ENCODE measurements at regions not wholly inside any gene's neighbourhood (a gene's known extent, or its start where the extent isn't known, plus 50 kb on each side); places are given as distances from the start of the nearest gene placed in this dataset.

- H3K27me3 Mint-ChIP-seq, result peaks cover 7% of the 10 kb centered on the region
- peaks cover 3% of the 10 kb centered on the region for H3K36me3 Mint-ChIP-seq
- peak overlapping the region; percentile 88 for H3K27ac Mint-ChIP-seq
- no peak for DNase-seq (ENCODE audit: extremely low spot score, unreplicated experiment)
- TF ChIP-seq CTCF (conservative IDR thresholded peaks at IDR 0.05), result no peak
- peak overlapping the region; percentile 71 for H3K4me3 Mint-ChIP-seq
- no peaks in the 10 kb centered on the region for H3K9me3 Mint-ChIP-seq
- peaks cover 47% of the 10 kb centered on the region for H3K4me1 Mint-ChIP-seq (ENCODE audit: unreplicated experiment)
These were observed 204.6 kb upstream of the IL12A start for GRCh38 chr3:159783780-159784742.

GRCh38 chr3:159785273-159785708 lies 203.3 kb upstream of the IL12A start:
- H3K9me3 Mint-ChIP-seq, result no peaks in the 10 kb centered on the region
- no peak for DNase-seq (ENCODE audit: extremely low spot score, unreplicated experiment)
- peaks cover 4% of the 10 kb centered on the region for H3K36me3 Mint-ChIP-seq
- no peak for TF ChIP-seq CTCF (conservative IDR thresholded peaks at IDR 0.05)
- peaks cover 51% of the 10 kb centered on the region for H3K4me1 Mint-ChIP-seq (ENCODE audit: unreplicated experiment)
- peak overlapping the region; percentile 88 for H3K27ac Mint-ChIP-seq
- H3K27me3 Mint-ChIP-seq, result peaks cover 6% of the 10 kb centered on the region
- H3K4me3 Mint-ChIP-seq, result peak overlapping the region; percentile 38

- Mint-ChIP-seq H3K36me3 (peaks cover 4% of the 10 kb centered on the region), H3K27ac (peak overlapping the region; percentile 55), H3K4me1 (ENCODE audit: unreplicated experiment) (peaks cover 51% of the 10 kb centered on the region), H3K9me3 (no peaks in the 10 kb centered on the region), H3K27me3 (peaks cover 3% of the 10 kb centered on the region), H3K4me3 (no peak overlapping the region)
- no peak for DNase-seq (ENCODE audit: extremely low spot score, unreplicated experiment)
- no peak for TF ChIP-seq CTCF (conservative IDR thresholded peaks at IDR 0.05)
These were observed 202.0 kb upstream of the IL12A start for GRCh38 chr3:159786489-159787177.

DNA sequence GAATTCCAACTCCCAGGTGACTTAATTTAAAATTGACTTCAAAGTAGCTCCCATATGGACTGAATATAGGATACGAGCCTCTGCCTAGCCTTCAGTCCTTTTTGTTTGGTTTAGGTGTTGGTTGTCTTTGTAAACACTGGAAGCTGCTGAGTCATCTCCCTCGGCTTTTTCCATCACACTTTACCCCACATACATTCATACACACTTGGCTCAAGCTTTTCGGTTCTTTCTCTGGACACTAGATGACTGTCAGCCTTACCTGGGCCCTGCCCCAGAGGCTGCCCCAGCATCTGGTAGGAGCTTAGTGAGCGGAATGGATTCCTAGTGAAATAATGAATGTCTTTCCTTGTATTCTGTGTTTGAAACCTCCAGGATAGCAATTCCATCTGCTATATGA lies 201.5 kb upstream of the IL12A start:
- Mint-ChIP-seq H3K27me3 (peaks cover 3% of the 10 kb centered on the region), H3K9me3 (no peaks in the 10 kb centered on the region), H3K4me3 (no peak overlapping the region), H3K36me3 (peaks cover 4% of the 10 kb centered on the region), H3K27ac (peak overlapping the region; percentile 81), H3K4me1 (ENCODE audit: unreplicated experiment) (peaks cover 51% of the 10 kb centered on the region)
- TF ChIP-seq CTCF (conservative IDR thresholded peaks at IDR 0.05), result no peak
- DNase-seq (ENCODE audit: extremely low spot score, unreplicated experiment), result no peak

DNA sequence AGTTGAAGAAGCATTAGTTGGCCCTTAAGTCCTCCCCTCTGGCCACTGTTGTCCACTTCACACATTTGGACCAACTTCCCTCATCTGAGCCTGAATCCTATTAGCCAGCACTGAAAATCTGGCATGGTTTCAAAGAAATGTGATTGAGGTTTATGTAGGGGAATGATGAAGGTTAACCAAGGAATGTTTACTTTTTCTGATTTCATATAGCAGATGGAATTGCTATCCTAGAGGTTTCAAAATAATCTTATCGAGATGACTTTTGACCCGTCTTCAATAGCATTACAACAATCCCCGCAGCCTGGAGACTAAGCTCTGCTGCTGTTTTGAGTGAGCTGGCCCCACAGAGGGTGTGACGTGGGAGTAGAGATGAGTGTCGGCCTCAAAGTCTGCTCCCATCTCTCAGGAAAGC lies 200.8 kb upstream of the IL12A start:
- H3K36me3 Mint-ChIP-seq, result peaks cover 4% of the 10 kb centered on the region
- H3K9me3 Mint-ChIP-seq, result no peaks in the 10 kb centered on the region
- peaks cover 49% of the 10 kb centered on the region for H3K4me1 Mint-ChIP-seq (ENCODE audit: unreplicated experiment)
- DNase-seq (ENCODE audit: extremely low spot score, unreplicated experiment), result no peak
- TF ChIP-seq CTCF (conservative IDR thresholded peaks at IDR 0.05), result no peak
- peak overlapping the region; percentile 81 for H3K27ac Mint-ChIP-seq
- peak overlapping the region; percentile 55 for H3K4me3 Mint-ChIP-seq
- H3K27me3 Mint-ChIP-seq, result peaks cover 3% of the 10 kb centered on the region
